K562 (cell line): ENCODE measurements at regions not wholly inside any gene's neighbourhood (a gene's known extent, or its start where the extent isn't known, plus 50 kb on each side); places are given as distances from the start of the nearest gene placed in this dataset.

Source experiments
- ATAC-seq: fragments of 200-7000 bp; cut with Tn5 transposase; 3 replicates; pipeline ENCODE4 v1.9.1; 2020; ENCODE audit warnings: moderate library complexity
- BruUV-seq: library from RNA; stranded (reverse); fragments of 400-500 nt; replicated peaks from 2 replicates; lab custom pipeline; 2021; lab: Mats Ljungman, UMichigan
- CTCF ChIA-PET: fragments of 300-600 bp; formaldehyde crosslinking; extraction: SDS; loops from one replicate; lab custom pipeline; 2021; ENCODE audit warnings: low intra/inter-chr PET ratio; lab: Yijun Ruan, JAX
- POLR2A ChIA-PET: fragments of 300-600, 350-650 bp; sonication (Branson Sonifier 250); formaldehyde crosslinking; extraction: SDS; loops from one replicate; lab custom pipeline; 2021; ENCODE audit warnings: antibody characterized with exemption, inconsistent platforms; lab: Yijun Ruan, JAX
- DNase-seq, 4 experiments: peaks; one replicate each; pipeline versions ENCODE4 v3.0.0 to v3.0.0-alpha.2; 2011 to 2018; ENCODE audit warnings: low spot score in 3 of 4, mixed read lengths in 3 of 4; ENCODE audit errors: extremely low read depth in 1 of 4
- FAIRE-seq: peaks from 2 replicates; lab custom pipeline; 2011; peaks lifted over from hg19 to GRCh38; lab: Jason Lieb, UNC
- H2AFZ ChIP-seq: 2 replicates; pipeline ENCODE4 v1.6.0; 2011; ENCODE audit warnings: low read depth, low read length, control low read depth, inconsistent platforms
- H3K27ac ChIP-seq: fragments of 200-600 bp; 3 replicates; pipeline ENCODE4 v1.8.0; 2011; ENCODE audit warnings: low read depth, mild to moderate bottlenecking, control low read depth, inconsistent platforms, low read length, moderate library complexity, mixed read lengths; ENCODE audit errors: extremely low read depth
- H3K27me3 ChIP-seq, 2 experiments: fragments of 300-600 bp in 1 of 2; 2 replicates in 1 of 2; 3 replicates in 1 of 2; pipeline versions ENCODE4 v1.6.0 to v1.8.0; 2011; ENCODE audit warnings: inconsistent platforms in 2 of 2, low read length in 2 of 2, mild to moderate bottlenecking in 1 of 2, mixed read lengths in 1 of 2, moderate library complexity in 1 of 2; ENCODE audit not compliant: control insufficient read depth in 2 of 2, insufficient read depth in 2 of 2
- H3K36me3 ChIP-seq: fragments of 300-600 bp; 3 replicates; pipeline ENCODE4 v1.8.0; 2011; ENCODE audit warnings: mild to moderate bottlenecking, low read length, inconsistent platforms; ENCODE audit not compliant: control insufficient read depth, insufficient read depth
- H3K4me1 ChIP-seq, 2 experiments: fragments of 200-600 bp in 1 of 2; replicated peaks in 1 of 2; 2 replicates in 1 of 2; 3 replicates in 1 of 2; pipeline versions ENCODE4 v1.5.1 to v1.8.0; 2011; ENCODE audit warnings: inconsistent platforms in 2 of 2, low read length in 2 of 2, mild to moderate bottlenecking in 1 of 2, mixed read lengths in 1 of 2, moderate library complexity in 1 of 2; ENCODE audit not compliant: control insufficient read depth in 2 of 2, insufficient read depth in 2 of 2
- H3K4me2 ChIP-seq: 2 replicates; pipeline ENCODE4 v1.6.1; 2011; ENCODE audit warnings: low read length, control low read depth, inconsistent platforms, mixed read lengths; ENCODE audit not compliant: insufficient read depth
- H3K4me3 ChIP-seq: fragments of 200-600 bp; sonication (generic), shearing (Covaris generic); 2 replicates; pipeline ENCODE4 v1.5.1; 2016; ENCODE audit warnings: control low read depth, inconsistent platforms
- H3K79me2 ChIP-seq: fragments of 200-600 bp; 3 replicates; pipeline ENCODE4 v1.8.0; 2011; ENCODE audit warnings: low read length, inconsistent platforms; ENCODE audit not compliant: control insufficient read depth, insufficient read depth
- H3K9ac ChIP-seq, 2 experiments: 2 replicates each; pipeline versions ENCODE4 v1.6.0 to v1.6.1; 2011; ENCODE audit warnings: low read depth in 2 of 2, low read length in 2 of 2, control low read depth in 1 of 2, inconsistent platforms in 1 of 2, mild to moderate bottlenecking in 1 of 2, mixed read lengths in 1 of 2; ENCODE audit not compliant: insufficient read depth in 1 of 2
- H3K9me1 ChIP-seq: one replicate; pipeline ENCODE4 v1.6.0; 2011; ENCODE audit warnings: inconsistent platforms, mild to moderate bottlenecking, low read length, moderate library complexity; ENCODE audit not compliant: control insufficient read depth, insufficient read depth
- H3K9me3 ChIP-seq: replicated peaks from 2 replicates; pipeline ENCODE4 v1.5.1; 2011; ENCODE audit warnings: low read depth, low read length, inconsistent platforms; ENCODE audit not compliant: control insufficient read depth, insufficient read depth
- H4K20me1 ChIP-seq: replicated peaks from 2 replicates; pipeline ENCODE4 v1.6.1; 2011; ENCODE audit warnings: low read length, inconsistent platforms, mixed read lengths; ENCODE audit not compliant: control insufficient read depth, insufficient read depth
- DDX20 ChIP-seq: fragments of 450-650 bp; IDR thresholded peaks from 2 replicates; pipeline ENCODE4 v1.6.1; 2016; ENCODE audit warnings: missing genetic modification characterization, low read depth, mild to moderate bottlenecking, missing compliant biosample characterization, moderate library complexity
- DIDO1 ChIP-seq: fragments of 450-650 bp; IDR thresholded peaks from 2 replicates; pipeline ENCODE4 v1.6.1; 2016; ENCODE audit warnings: low read depth, missing biosample characterization, missing genetic modification characterization
- DNMT1 ChIP-seq: fragments of 450-650 bp; IDR thresholded peaks from 2 replicates; pipeline ENCODE4 v1.6.1; 2016; ENCODE audit warnings: antibody characterized with exemption, mild to moderate bottlenecking
- HEY1 ChIP-seq: fragments of 250-450 bp; sonication (Bioruptor Pico); IDR thresholded peaks from 2 replicates; pipeline ENCODE4 v1.5.0; 2020; ENCODE audit warnings: mild to moderate bottlenecking, moderate library complexity, borderline replicate concordance
- KLF13 ChIP-seq: fragments of 450-650 bp; IDR thresholded peaks from 2 replicates; pipeline ENCODE4 v1.6.1; 2016; ENCODE audit warnings: missing genetic modification characterization, low read depth, mild to moderate bottlenecking, missing compliant biosample characterization, moderate library complexity, borderline replicate concordance
- KLF6 ChIP-seq: fragments of 250-450 bp; sonication (Bioruptor Pico); IDR thresholded peaks from 2 replicates; pipeline ENCODE4 v1.4.0; 2020; ENCODE audit warnings: mild to moderate bottlenecking, moderate library complexity, borderline replicate concordance
- MCM7 ChIP-seq, 2 experiments: fragments of 450-650 bp; IDR thresholded peaks; 2 replicates each; pipeline ENCODE4 v1.6.1; 2016 to 2018
- NKRF ChIP-seq: fragments of 450-650 bp; IDR thresholded peaks from 2 replicates; pipeline ENCODE4 v1.6.1; 2016; ENCODE audit warnings: borderline replicate concordance
- RCOR1 ChIP-seq, 2 experiments: IDR thresholded peaks; 2 replicates each; pipeline ENCODE4 v1.6.1; 2012; ENCODE audit warnings: low read depth in 2 of 2, low read length in 2 of 2, borderline replicate concordance in 1 of 2, improper control_type of control experiment in 1 of 2
- RUNX1 ChIP-seq: sonication (generic); IDR thresholded peaks from 2 replicates; pipeline ENCODE4 v1.6.1; 2016; ENCODE audit warnings: antibody characterized with exemption, low read depth
- SNIP1 ChIP-seq: fragments of 450-650 bp; IDR thresholded peaks from 2 replicates; pipeline ENCODE4 v1.7.1; 2017; ENCODE audit warnings: low read depth, mild to moderate bottlenecking
- TAL1 ChIP-seq: fragments of 450-650 bp; IDR thresholded peaks from 2 replicates; pipeline ENCODE4 v1.6.1; 2016; ENCODE audit warnings: mild to moderate bottlenecking
- TCF7L2 ChIP-seq: fragments of 150-350 bp; IDR thresholded peaks from 2 replicates; pipeline ENCODE4 v1.6.1; 2016; ENCODE audit warnings: low read depth, mild to moderate bottlenecking, low read length, moderate library complexity
- ZNF121 ChIP-seq: sonication (generic); formaldehyde crosslinking; conservative IDR thresholded peaks from 2 replicates; pipeline ENCODE4 v1.8.0; 2022; ENCODE audit warnings: missing genetic modification reagents
- ZNF134 ChIP-seq: fragments of 250-450 bp; sonication (Bioruptor Pico); conservative IDR thresholded peaks from 2 replicates; pipeline ENCODE4 v1.4.0; 2020
- ZNF282 ChIP-seq: sonication (generic); formaldehyde crosslinking; IDR thresholded peaks from 2 replicates; pipeline ENCODE4 v1.8.1; 2023; ENCODE audit warnings: missing genetic modification reagents
- ZNF384 ChIP-seq: IDR thresholded peaks from 2 replicates; pipeline ENCODE4 v1.6.1; 2012; ENCODE audit warnings: low read depth, low read length, improper control_type of control experiment
- WGBS: fragments of 100-300 bp; shearing (Covaris generic); methylation state at CpG from one replicate; pipeline ENCODE4 v1.1.6; 2016; ENCODE audit warnings: low coverage, mixed read lengths; ENCODE audit not compliant: insufficient coverage; ENCODE audit errors: missing lambda C conversion rate; 5-methylcytosine and 5-hydroxymethylcytosine counted together
- in situ Hi-C: fragments of 300-500 bp; cut with MboI; formaldehyde crosslinking; loops from 4 replicates; pipeline ENCODE4 v1.15.0; 2018; ENCODE audit warnings: inconsistent platforms, mixed read lengths
- intact Hi-C: fragments of 100-400 bp; cut with micrococcal nuclease; formaldehyde crosslinking; loops from 2 replicates; pipeline ENCODE4 v1.14.2; 2022
- TF ChIP-seq, protein P1 (sequence below): fragments of 250-450 bp; sonication (Bioruptor Pico); IDR thresholded peaks from 2 replicates; pipeline ENCODE4 v1.4.0; 2020; ENCODE audit warnings: borderline replicate concordance

DNA sequence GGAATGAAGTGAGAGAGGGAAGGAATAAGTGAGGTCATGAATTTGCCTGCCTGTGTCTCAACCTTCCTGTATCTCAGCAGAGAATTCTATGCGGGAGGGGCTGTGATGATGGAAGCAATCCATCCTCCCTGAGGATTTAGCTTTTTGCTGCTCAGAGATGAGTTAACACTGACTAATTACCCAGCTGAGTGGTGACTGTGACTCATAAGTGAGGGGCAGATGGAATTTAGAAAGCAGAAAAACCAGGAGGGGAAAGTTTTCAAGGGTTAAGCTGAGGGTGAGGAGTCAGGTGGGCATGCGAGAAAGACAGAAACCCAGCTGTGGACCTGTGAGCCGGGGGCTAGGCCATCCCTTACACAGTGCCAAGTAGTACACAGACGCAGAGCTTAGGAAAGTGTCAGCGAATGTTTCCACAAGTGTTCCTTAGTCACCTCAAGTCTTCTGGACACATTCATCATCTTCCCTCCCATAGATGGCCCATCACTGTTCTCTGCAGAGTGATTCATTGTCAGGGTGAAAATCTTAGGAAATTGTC lies 277.9 kb downstream of the IPO8 start (continued):
- TF ChIP-seq NKRF: no peak
- TF ChIP-seq, protein P1, sequence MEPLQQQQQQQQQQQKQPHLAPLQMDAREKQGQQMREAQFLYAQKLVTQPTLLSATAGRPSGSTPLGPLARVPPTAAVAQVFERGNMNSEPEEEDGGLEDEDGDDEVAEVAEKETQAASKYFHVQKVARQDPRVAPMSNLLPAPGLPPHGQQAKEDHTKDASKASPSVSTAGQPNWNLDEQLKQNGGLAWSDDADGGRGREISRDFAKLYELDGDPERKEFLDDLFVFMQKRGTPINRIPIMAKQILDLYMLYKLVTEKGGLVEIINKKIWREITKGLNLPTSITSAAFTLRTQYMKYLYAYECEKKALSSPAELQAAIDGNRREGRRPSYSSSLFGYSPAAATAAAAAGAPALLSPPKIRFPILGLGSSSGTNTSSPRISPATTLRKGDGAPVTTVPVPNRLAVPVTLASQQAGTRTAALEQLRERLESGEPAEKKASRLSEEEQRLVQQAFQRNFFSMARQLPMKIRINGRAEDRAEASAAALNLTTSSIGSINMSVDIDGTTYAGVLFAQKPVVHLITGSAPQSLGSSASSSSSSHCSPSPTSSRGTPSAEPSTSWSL (CRISPR knock-in tag): no peak
- no peak for TF ChIP-seq ZNF384
- TF ChIP-seq TCF7L2: no peak
- TF ChIP-seq DIDO1 (tag): no peak
- TF ChIP-seq, all 486 proteins: peak for 2

GRCh38 chr12:30416631-30417030 lies 279.0 kb downstream of the IPO8 start:
- Histone ChIP-seq H2AFZ (no peak overlapping the region), H3K4me1 (no peaks in the 10 kb centered on the region; a peak in 1 of 5 replicates), H3K9ac (no peak overlapping the region), H3K4me3 (no peak overlapping the region), H3K27ac (no peak overlapping the region), H3K9me1 (no peaks in the 10 kb centered on the region), H3K4me2 (no peak overlapping the region), H3K79me2 (no peaks in the 10 kb centered on the region), H4K20me1 (no peaks in the 10 kb centered on the region), H3K9me3 (no peaks in the 10 kb centered on the region), H3K27me3 (no peaks in the 10 kb centered on the region), H3K36me3 (no peaks in the 10 kb centered on the region)
- ATAC-seq (no peak), FAIRE-seq (no peak), DNase-seq (no peak)
- in situ Hi-C loops (no loop called here), intact Hi-C loops (no loop called here)
- ChIA-PET POLR2A (no interaction called here), CTCF (no interaction called here)
- 2% methylated on average over 3 of the region's 3 CpGs for WGBS
- TF ChIP-seq DDX20 (tag): no peak
- no peak for TF ChIP-seq TAL1
- TF ChIP-seq SNIP1: no peak
- no peak for TF ChIP-seq HEY1
- TF ChIP-seq RUNX1: no peak
- TF ChIP-seq RCOR1 (IDR thresholded peaks at IDR 0.05; ENCODE audit: borderline replicate concordance in 1 of 2, low read depth in 2 of 2, low read length in 2 of 2): no peak
- TF ChIP-seq KLF6 (CRISPR knock-in tag): no peak
- no peak for TF ChIP-seq DNMT1
- TF ChIP-seq ZNF121 (CRISPR knock-in tag): no peak
- TF ChIP-seq KLF13 (tag): no peak
- TF ChIP-seq MCM7 (IDR thresholded peaks at IDR 0.05): no peak
- no peak for TF ChIP-seq ZNF282 (CRISPR knock-in tag)
- no peak for TF ChIP-seq ZNF134
- BruUV-seq: no TSS peak
